Left ventricle myocardium inferior (tissue), 1 donor: ENCODE measurements at regions not wholly inside any gene's neighbourhood (a gene's known extent, or its start where the extent isn't known, plus 50 kb on each side); places are given as distances from the start of the nearest gene placed in this dataset.

Experiments
- DNase-seq: peaks from one replicate; pipeline ENCODE4 v3.0.0-alpha.2; 2020
- H3K27ac ChIP-seq: fragments of 200-600 bp; replicated peaks from 2 replicates; pipeline ENCODE4 v1.8.0; 2021
- H3K27me3 ChIP-seq: fragments of 200-600 bp; 2 replicates; pipeline ENCODE4 v1.8.0; 2021; ENCODE audit warnings: low read depth
- H3K36me3 ChIP-seq: fragments of 200-600 bp; 2 replicates; pipeline ENCODE4 v1.8.0; 2021
- H3K4me1 ChIP-seq: fragments of 200-600 bp; 2 replicates; pipeline ENCODE4 v1.8.0; 2021
- H3K4me3 ChIP-seq: fragments of 200-600 bp; 2 replicates; pipeline ENCODE4 v1.8.0; 2021; ENCODE audit warnings: mild to moderate bottlenecking, moderate library complexity
- H3K9me3 ChIP-seq: fragments of 200-600 bp; replicated peaks from 2 replicates; pipeline ENCODE4 v1.8.0; 2021
- CTCF ChIP-seq: fragments of 200-600 bp; IDR thresholded peaks from 2 replicates; pipeline ENCODE4 v1.8.0; 2021; ENCODE audit warnings: antibody characterized with exemption, mild to moderate bottlenecking, borderline replicate concordance
- intact Hi-C: fragments of 100-400 bp; cut with micrococcal nuclease; formaldehyde crosslinking; loops from one replicate; pipeline ENCODE4 v1.11.0; 2022
- donor health status: DM: no; HTN: yes; CAD: no; lungs with severe emphysema.

GRCh38 chr4:57172065-57172464 lies 61.9 kb upstream of the IGFBP7 start:
- no peaks in the 10 kb centered on the region for H3K4me1 ChIP-seq
- DNase-seq, result no peak
- intact Hi-C loops, result no loop called here
- H3K9me3 ChIP-seq, result no peaks in the 10 kb centered on the region
- no peaks in the 10 kb centered on the region for H3K36me3 ChIP-seq
- no peak overlapping the region for H3K4me3 ChIP-seq
- H3K27ac ChIP-seq, result no peak overlapping the region
- TF ChIP-seq CTCF, result no peak
- no peaks in the 10 kb centered on the region for H3K27me3 ChIP-seq

- H3K27ac ChIP-seq, result no peak overlapping the region
- intact Hi-C loops, result loop anchor here (10.0 kb wide), 1 partner anchor 136 kb away; no protein-coding TSS in a partner anchor
- peaks cover 5% of the 10 kb centered on the region for H3K4me1 ChIP-seq
- no peak overlapping the region for H3K4me3 ChIP-seq
- no peak for DNase-seq
- H3K27me3 ChIP-seq, result peaks cover 8% of the 10 kb centered on the region
- no peaks in the 10 kb centered on the region for H3K36me3 ChIP-seq
- no peaks in the 10 kb centered on the region for H3K9me3 ChIP-seq
- no peak for TF ChIP-seq CTCF
Measured at GRCh38 chr4:57168982-57169381, 58.8 kb upstream of the IGFBP7 start.

- intact Hi-C loops, result loop anchor here (10.0 kb wide), 1 partner anchor 141 kb away; no protein-coding TSS in a partner anchor
- Histone ChIP-seq H3K27ac (peak overlapping the region; percentile 79), H3K4me1 (peaks cover 14% of the 10 kb centered on the region), H3K27me3 (peaks cover 8% of the 10 kb centered on the region), H3K36me3 (no peaks in the 10 kb centered on the region), H3K9me3 (no peaks in the 10 kb centered on the region), H3K4me3 (peak overlapping the region; percentile 72)
- DNase-seq, result peak; percentile 84
- TF ChIP-seq CTCF, result peak; percentile 80
Measured at GRCh38 chr4:57163530-57164459, 53.6 kb upstream of the IGFBP7 start.

GRCh38 chr4:57162499-57163019 lies 52.4 kb upstream of the IGFBP7 start:
- no peak for TF ChIP-seq CTCF
- peaks cover 8% of the 10 kb centered on the region for H3K27me3 ChIP-seq
- no peak overlapping the region for H3K4me3 ChIP-seq
- intact Hi-C loops, result loop anchor here (10.0 kb wide), 1 partner anchor 142 kb away; no protein-coding TSS in a partner anchor
- no peaks in the 10 kb centered on the region for H3K9me3 ChIP-seq
- H3K4me1 ChIP-seq, result peaks cover 14% of the 10 kb centered on the region
- no peak for DNase-seq
- H3K36me3 ChIP-seq, result no peaks in the 10 kb centered on the region
- no peak overlapping the region for H3K27ac ChIP-seq
